OCI-LY1 (cell line): ENCODE measurements at regions not wholly inside any gene's neighbourhood (a gene's known extent, or its start where the extent isn't known, plus 50 kb on each side); places are given as distances from the start of the nearest gene placed in this dataset.

Experiments
- EZH2 ChIP-seq: fragments of 200-600 bp; sonication (generic), shearing (Covaris generic); IDR thresholded peaks from 2 replicates; pipeline ENCODE4 v1.8.0; 2017; ENCODE audit warnings: borderline replicate concordance, mixed run types, mild to moderate bottlenecking, antibody characterized with exemption, low read length, moderate library complexity, mixed read lengths
- TF ChIP-seq, protein P1 (sequence below): fragments of 200-600 bp; sonication (generic), shearing (Covaris generic); IDR thresholded peaks from 2 replicates; pipeline ENCODE4 v1.5.1; 2017; ENCODE audit warnings: mild to moderate bottlenecking, antibody characterized with exemption, low read length, moderate library complexity, mixed read lengths

GRCh38 chr4:11743236-11743635, 314.5 kb upstream of the HS3ST1 start:
- TF ChIP-seq, protein P1, sequence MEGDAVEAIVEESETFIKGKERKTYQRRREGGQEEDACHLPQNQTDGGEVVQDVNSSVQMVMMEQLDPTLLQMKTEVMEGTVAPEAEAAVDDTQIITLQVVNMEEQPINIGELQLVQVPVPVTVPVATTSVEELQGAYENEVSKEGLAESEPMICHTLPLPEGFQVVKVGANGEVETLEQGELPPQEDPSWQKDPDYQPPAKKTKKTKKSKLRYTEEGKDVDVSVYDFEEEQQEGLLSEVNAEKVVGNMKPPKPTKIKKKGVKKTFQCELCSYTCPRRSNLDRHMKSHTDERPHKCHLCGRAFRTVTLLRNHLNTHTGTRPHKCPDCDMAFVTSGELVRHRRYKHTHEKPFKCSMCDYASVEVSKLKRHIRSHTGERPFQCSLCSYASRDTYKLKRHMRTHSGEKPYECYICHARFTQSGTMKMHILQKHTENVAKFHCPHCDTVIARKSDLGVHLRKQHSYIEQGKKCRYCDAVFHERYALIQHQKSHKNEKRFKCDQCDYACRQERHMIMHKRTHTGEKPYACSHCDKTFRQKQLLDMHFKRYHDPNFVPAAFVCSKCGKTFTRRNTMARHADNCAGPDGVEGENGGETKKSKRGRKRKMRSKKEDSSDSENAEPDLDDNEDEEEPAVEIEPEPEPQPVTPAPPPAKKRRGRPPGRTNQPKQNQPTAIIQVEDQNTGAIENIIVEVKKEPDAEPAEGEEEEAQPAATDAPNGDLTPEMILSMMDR = no peak
- no peak for TF ChIP-seq EZH2
